Panc1 (cell line): ENCODE measurements at regions not wholly inside any gene's neighbourhood (a gene's known extent, or its start where the extent isn't known, plus 50 kb on each side); places are given as distances from the start of the nearest gene placed in this dataset.

Experiments
- ATAC-seq: fragments of 200-7000 bp; cut with Tn5 transposase; 2 replicates; pipeline ENCODE4 v1.9.1; 2020; ENCODE audit warnings: mild to moderate bottlenecking, moderate library complexity
- BruUV-seq: library from RNA; stranded (reverse); fragments of 400-500 nt; replicated peaks from 2 replicates; lab custom pipeline; 2021; lab: Mats Ljungman, UMichigan
- CTCF ChIA-PET: fragments of 300-600 bp; sonication (Branson Sonifier 250); formaldehyde crosslinking; loops from one replicate; lab custom pipeline; 2022; ENCODE audit warnings: antibody characterized with exemption; lab: Charles Lee
- POLR2A ChIA-PET: fragments of 300-600 bp; sonication (Branson Sonifier 250); formaldehyde crosslinking; loops from one replicate; lab custom pipeline; 2022; ENCODE audit warnings: antibody characterized with exemption; lab: Charles Lee
- DNase-seq: peaks from one replicate; pipeline ENCODE4 v3.0.0-alpha.2; 2010; ENCODE audit warnings: low read depth, low spot score
- H3K27ac ChIP-seq: 2 replicates; pipeline ENCODE4 v1.5.1; 2011; ENCODE audit warnings: mild to moderate bottlenecking, low read length, inconsistent platforms
- H3K27me3 ChIP-seq: fragments of 200-500 bp; sonication (Bioruptor generic); 2 replicates; pipeline ENCODE4 v1.6.0; 2014; ENCODE audit warnings: low read length, inconsistent platforms; ENCODE audit not compliant: control insufficient read depth, insufficient read depth
- H3K36me3 ChIP-seq: fragments of 200-500 bp; sonication (Bioruptor generic); 2 replicates; pipeline ENCODE4 v1.5.1; 2014; ENCODE audit warnings: inconsistent platforms, mild to moderate bottlenecking, low read length, moderate library complexity; ENCODE audit not compliant: control insufficient read depth, insufficient read depth
- H3K4me1 ChIP-seq: 2 replicates; pipeline ENCODE4 v1.5.1; 2011; ENCODE audit warnings: inconsistent platforms, mild to moderate bottlenecking, low read length, moderate library complexity; ENCODE audit not compliant: control insufficient read depth, insufficient read depth
- H3K4me3 ChIP-seq, 2 experiments: 2 replicates each; pipeline ENCODE4 v1.5.1; 2011 to 2012; ENCODE audit warnings: low read depth in 2 of 2, low read length in 2 of 2, mild to moderate bottlenecking in 2 of 2, inconsistent platforms in 1 of 2, moderate library complexity in 1 of 2
- H3K9me3 ChIP-seq: fragments of 200-500 bp; sonication (Bioruptor generic); 2 replicates; pipeline ENCODE4 v1.5.1; 2014; ENCODE audit warnings: low read depth, mild to moderate bottlenecking, inconsistent platforms, low read length, moderate library complexity; ENCODE audit not compliant: control insufficient read depth, insufficient read depth
- POLR2AphosphoS5 ChIP-seq: IDR thresholded peaks from 2 replicates; pipeline ENCODE4 v1.6.1; 2012; ENCODE audit warnings: mild to moderate bottlenecking, low read depth, low read length, moderate library complexity
- REST ChIP-seq, 2 experiments: IDR thresholded peaks; 2 replicates each; pipeline ENCODE4 v1.6.1; 2011 to 2012; ENCODE audit warnings: low read depth in 2 of 2, control low read depth in 1 of 2, low read length in 1 of 2, mild to moderate bottlenecking in 1 of 2, moderate library complexity in 1 of 2; ENCODE audit not compliant: insufficient read depth in 1 of 2
- SIN3A ChIP-seq: IDR thresholded peaks from 2 replicates; pipeline ENCODE4 v1.6.1; 2012; ENCODE audit warnings: low read depth, mild to moderate bottlenecking, low read length, moderate library complexity, borderline replicate concordance; ENCODE audit not compliant: insufficient read depth
- TCF7L2 ChIP-seq: IDR thresholded peaks from 2 replicates; pipeline ENCODE4 v1.6.1; 2011; ENCODE audit warnings: mild to moderate bottlenecking, low read depth, low read length, inconsistent platforms
- in situ Hi-C: cut with HindIII; loops from 2 replicates; pipeline ENCODE4 v1.10.0; 2016; ENCODE audit warnings: low sequenced_read_pairs, low pct_unique_long_range_greater_than_20kb
- intact Hi-C: fragments of 100-400 bp; cut with micrococcal nuclease; formaldehyde crosslinking; loops from one replicate; pipeline ENCODE4 v1.10.0; 2022; ENCODE audit not compliant: unreplicated experiment

- Histone ChIP-seq H3K4me3 (no peak overlapping the region), H3K36me3 (no peaks in the 10 kb centered on the region), H3K27ac (no peak overlapping the region), H3K4me1 (no peaks in the 10 kb centered on the region), H3K27me3 (no peaks in the 10 kb centered on the region), H3K9me3 (no peaks in the 10 kb centered on the region)
- BruUV-seq = no TSS peak
- CTCF ChIA-PET = no interaction called here
- TF ChIP-seq SIN3A (no peak), REST (IDR thresholded peaks at IDR 0.05; ENCODE audit: insufficient read depth in 1 of 2, low read depth in 2 of 2, low read length in 1 of 2) (no peak), TCF7L2 (no peak)
- in situ Hi-C loops = no loop called here
- intact Hi-C loops = no loop called here
- POLR2A ChIA-PET = no interaction called here
- DNase-seq (no peak), ATAC-seq (no peak)
Measured at GRCh38 chr18:76133873-76134272, 361.2 kb downstream of the ZNF516 start.

GRCh38 chr18:76131738-76132137, 363.3 kb downstream of the ZNF516 start:
- TF ChIP-seq SIN3A = no peak
- DNase-seq (no peak), ATAC-seq (no peak)
- H3K4me1 ChIP-seq = no peaks in the 10 kb centered on the region
- BruUV-seq = no TSS peak
- intact Hi-C loops = no loop called here
- ChIA-PET CTCF (no interaction called here), POLR2A (no interaction called here)
- no peaks in the 10 kb centered on the region for H3K9me3 ChIP-seq
- H3K27me3 ChIP-seq = no peaks in the 10 kb centered on the region
- H3K36me3 ChIP-seq = no peaks in the 10 kb centered on the region
- H3K4me3 ChIP-seq = no peak overlapping the region
- H3K27ac ChIP-seq = no peak overlapping the region
- in situ Hi-C loops = no loop called here

GRCh38 chr18:76130845-76131244, 364.2 kb downstream of the ZNF516 start:
- Histone ChIP-seq H3K9me3 (no peaks in the 10 kb centered on the region), H3K4me1 (no peaks in the 10 kb centered on the region), H3K36me3 (no peaks in the 10 kb centered on the region), H3K27ac (no peak overlapping the region), H3K4me3 (no peak overlapping the region), H3K27me3 (no peaks in the 10 kb centered on the region)
- POLR2A ChIA-PET = no interaction called here
- no peak for ATAC-seq
- CTCF ChIA-PET = no interaction called here
- intact Hi-C loops = no loop called here
- in situ Hi-C loops = no loop called here
- no peak for TF ChIP-seq SIN3A
- no peak for TF ChIP-seq POLR2AphosphoS5
- TF ChIP-seq REST (IDR thresholded peaks at IDR 0.05; ENCODE audit: insufficient read depth in 1 of 2, low read depth in 2 of 2, low read length in 1 of 2) = no peak
- BruUV-seq = no TSS peak
- DNase-seq = no peak
